ENCODE measurements at regions not wholly inside any gene's neighbourhood (a gene's known extent, or its start where the extent isn't known, plus 50 kb on each side); places are given as distances from the start of the nearest gene placed in this dataset.

DNA sequence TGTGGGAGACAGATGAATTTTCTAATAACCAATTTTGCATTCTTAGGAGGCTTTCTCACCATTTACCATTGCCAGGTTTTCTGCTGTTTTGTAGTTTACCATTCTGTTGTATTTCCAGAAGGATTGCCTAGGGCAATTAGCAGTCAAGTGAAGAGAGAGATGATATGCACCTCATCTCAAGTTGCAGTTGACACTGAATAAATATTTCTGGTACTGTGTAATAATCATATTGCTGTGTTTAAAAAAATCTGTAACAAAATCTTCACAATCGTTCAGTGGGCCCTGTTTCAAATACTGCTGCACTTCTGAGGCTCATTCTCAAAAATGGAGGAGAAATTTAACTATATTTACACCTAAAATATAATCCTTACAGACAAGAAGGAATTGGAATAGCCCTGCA lies 706.1 kb upstream of the PTPRD start:
- no peak for DNase-seq

DNA sequence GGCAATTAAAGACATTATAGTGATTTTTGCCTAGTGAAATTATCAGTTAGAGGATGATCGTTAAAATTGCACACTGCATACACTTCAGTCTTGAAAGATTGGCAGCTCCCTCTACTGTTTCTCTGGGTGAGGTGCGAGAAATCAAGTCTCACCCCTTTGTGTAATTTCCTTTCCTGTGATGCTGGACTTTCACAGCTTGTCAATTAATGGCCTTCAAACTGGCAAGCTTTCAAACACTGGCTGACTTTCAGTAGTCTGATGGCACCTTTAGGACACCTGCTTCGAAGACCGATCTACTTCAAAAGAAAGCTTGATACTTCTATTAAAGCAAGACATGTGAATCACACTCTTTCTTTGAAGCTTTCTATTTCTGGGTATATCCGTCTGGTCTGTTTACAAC lies 706.7 kb upstream of the PTPRD start:
- DNase-seq: peak in 13 of 56 donors; percentile 1 to 46 (median 18)

DNA sequence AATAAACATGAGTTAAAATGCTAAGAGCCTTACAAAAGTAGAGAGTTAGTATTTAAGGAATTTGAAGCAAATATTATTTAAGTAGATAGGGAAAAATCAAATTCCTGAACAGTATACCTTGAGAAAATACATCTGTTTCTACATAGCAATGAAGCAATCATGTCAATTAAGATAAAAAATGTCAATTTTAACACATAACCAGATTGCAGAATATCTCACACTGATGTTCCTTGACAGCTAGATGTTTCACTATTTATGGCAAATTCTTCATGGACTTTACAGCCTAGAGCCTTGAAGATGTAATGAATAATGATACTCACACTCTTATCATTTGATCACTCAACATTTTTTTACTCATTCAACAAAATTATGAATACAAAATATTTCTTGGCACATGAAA lies 708.2 kb upstream of the PTPRD start:
- DNase-seq: no peak

DNA sequence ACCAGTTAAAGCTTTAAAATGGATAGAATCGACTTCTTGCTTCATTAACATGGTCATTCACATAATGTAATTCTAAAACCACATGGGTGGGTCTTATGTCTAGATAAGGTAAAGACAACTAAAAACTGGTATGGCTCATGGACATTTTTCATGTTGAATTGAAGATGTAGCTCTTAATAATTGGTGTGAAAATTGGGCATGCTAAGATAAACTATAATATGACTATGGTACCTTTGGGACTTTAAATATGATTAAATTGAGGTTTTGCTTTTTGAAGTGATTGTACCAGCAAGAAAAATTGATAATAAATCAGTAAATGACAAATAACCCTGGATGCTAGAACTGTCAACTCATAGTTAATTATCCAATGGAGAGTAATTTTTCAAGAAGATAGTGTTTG lies 710.7 kb upstream of the PTPRD start:
- no peak for DNase-seq

DNA sequence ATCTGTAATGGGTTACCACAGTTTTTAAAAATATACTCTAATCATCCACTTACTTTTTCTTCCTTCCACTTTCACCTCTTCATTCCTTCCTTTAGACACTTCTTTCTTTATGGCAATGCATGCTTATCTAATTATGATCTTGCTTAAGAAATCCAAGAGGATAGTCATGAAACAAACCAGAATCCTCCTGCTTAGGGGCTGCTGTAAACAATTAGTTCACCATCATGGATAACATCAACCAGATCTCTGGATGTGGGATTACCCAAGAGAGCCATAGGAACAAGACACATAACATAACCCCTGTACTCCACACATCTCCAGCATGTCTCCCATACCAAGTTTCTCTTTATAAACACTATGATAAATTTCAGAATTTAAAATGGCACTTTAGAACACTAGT lies 713.4 kb upstream of the PTPRD start:
- DNase-seq: no peak

DNA sequence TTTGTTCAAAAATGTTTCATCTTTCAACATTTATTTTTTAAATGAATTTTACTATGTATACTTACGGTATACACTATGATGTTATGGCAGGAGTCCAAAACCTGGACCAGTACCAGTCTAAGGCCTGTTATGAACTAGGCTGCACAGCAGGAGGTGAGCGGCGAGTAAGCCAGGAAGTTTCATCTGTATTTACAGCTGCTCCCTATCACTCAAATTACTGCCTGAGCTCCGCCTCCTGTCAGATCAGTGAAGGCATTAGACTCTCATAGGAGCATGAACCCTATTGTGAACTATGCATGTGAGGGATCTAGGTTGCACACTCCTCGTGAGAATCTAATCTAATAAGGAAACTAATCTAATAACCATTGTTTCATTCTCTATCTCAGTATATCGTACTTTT lies 715.5 kb upstream of the PTPRD start:
- no peak for DNase-seq

DNA sequence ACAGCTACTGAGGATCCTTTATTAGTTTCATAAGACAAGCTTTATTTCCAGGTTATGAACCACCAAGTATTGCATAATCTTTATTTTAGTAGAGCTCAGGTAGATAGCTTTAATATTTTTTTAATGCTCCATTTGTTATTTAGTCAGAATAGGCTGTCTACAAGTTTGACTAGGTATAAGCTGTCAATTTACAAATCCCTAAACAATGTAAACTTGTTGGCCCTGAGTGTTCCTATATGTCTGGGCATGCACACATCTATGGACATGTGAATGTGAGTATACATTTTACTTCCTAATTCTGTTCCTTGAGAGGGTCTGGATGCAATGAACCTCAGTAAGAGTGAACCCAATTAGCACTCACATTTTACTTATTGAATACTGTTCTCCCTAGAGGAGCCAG lies 722.2 kb upstream of the PTPRD start:
- DNase-seq: no peak

DNA sequence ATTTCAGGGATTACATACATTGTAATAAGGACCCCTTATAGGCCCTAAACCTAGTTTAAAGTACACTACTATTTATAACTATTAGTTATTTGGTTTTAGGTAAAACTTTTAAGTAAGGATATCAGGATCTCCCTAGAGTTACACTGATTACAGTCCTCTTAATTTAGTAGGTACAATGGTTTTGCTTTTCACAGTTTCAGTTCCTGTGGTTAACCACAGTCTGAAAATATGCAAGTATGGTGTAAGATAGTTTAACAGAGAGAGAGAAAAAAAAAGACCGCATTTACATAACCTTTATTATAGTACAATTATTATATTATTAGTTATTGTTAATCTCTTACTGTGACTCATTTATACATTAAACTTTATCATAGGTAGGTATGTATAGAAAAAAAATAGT lies 725.3 kb upstream of the PTPRD start:
- no peak for DNase-seq

DNA sequence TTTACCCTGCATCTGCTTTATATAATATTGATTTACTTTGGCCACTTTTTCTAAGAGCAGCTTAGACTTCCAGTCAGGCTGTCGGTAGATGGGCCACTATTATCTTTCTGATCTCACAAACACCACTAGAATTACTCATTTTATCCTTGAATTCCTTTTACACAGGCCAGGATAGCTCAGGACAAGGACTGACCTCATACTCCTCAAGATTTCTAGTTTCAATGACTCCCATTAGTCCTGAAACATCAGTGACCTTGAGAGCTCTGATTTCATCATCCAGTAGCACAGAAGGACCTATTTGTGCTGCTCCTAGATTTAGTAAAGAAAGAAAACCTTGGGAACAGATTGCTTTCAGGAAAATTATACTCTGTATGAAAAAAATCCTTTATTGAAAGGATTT lies 727.9 kb upstream of the PTPRD start:
- DNase-seq: no peak

DNA sequence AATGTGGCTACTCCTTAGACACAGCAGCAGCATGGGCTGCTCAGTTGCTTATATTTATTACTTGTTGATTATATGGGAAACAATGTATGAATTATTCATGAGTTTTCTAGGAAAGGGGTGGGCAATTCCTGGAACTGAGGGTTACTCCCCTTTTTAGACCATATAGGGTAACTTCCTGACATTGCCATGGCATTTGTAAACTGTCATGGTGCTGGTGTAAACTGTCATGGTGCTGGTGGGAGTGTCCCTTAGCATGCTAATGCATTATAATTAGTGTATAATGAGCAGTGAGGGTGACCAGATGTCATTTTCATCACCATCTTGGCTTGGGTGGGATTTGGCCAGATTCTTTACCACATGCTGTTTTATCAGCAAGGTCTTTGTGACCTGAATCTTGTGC lies 734.6 kb upstream of the PTPRD start:
- no peak for DNase-seq

DNA sequence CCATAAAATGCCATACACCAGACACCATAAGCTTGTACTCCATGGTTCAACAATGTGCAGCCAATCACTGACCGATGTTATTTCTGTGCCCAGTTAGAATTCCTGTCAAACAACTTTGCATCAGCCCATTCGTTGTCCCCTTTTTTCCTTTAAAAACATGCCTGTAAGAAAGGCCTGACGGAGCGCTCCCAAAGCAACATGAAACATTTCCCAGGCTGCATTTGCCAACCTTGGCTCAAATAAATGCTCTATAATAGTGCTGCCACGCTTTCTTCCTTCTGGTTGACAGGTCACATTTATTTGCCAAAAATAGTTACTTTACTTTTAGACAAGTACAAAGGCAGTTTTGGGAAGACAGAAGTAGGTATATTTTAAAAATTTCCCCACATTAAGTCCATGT lies 735.6 kb upstream of the PTPRD start:
- no peak for DNase-seq

DNA sequence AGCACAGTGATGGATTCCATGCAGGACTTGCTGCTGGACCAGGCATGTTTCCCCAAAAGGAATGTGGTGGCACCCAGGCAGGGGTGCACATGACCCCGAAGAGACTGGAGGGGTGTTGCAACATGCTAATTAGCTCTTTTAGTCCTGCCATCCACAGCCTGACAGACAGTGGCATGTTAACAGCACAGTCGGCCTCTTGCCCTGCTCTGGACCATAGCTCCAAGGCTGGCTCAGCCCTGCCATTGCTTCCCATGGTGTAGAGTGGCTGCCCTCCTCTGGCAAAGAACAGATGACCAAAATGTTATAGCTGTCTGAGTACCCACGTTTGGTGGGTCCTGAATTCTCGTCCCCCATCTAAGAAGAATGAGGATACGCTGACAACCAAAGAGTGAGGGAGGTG lies 736.4 kb upstream of the PTPRD start:
- DNase-seq: no peak

DNA sequence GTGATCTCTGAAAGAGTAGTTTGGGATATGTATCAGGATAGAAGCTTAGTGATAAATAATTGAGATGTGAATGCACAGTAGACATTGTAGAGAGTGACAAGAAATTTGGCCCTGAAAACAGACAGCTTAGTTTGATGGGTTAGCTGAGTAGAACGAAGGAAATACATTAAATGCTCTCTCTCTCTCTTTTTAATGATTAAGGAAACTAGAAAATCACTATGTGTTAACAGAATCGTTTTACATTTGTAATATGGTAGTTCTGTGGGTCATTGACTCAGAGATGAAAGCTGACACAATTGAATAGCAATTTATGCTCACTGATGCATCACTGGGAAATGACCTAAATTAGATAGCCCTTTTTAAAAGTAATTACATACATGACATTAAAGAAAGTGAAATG lies 739.8 kb upstream of the PTPRD start:
- no peak for DNase-seq

DNA sequence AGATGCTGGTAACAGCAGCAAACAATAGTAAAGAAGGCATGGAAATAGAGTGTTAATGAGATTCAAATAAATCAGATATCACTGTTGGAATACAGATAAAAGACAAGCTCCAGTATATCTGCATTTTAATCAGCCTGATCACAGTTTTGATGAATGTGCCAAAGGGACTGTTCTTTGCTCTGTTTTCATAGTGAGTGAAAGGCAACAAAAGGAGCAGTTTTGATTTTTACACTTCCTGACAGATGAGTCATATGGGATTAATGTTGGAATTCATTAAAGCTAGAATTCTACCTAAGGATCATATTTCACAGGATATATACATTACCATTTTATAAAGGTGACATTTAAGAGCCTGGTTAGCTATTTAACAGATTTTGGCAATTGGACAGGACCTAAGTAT lies 743.3 kb upstream of the PTPRD start:
- no peak for DNase-seq

DNA sequence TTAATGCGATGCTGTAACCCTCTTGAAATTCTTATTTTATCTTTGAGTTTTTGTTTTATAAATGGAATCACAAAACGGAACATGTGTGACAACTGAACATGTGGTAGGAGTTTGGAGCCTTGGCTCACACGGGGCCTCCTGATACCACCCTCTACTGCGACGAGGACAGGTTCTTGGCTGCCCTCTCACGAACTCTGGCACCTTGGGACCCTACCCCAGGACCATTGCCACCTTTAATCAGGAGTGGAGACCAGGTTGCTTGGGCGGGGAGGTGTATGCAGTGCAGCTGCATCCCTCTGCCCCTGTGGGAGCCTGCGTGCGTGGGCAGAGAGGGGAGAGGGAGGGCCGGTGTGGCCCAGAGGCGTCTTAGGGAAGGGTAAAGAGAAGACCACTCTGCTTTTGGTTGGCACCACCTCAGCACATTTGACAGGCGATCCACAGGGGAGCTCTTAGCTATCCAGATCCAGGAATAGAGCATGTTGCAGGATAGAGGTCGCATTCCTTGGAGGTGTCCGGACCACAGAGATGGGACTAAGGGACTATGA lies 753.9 kb upstream of the PTPRD start:
- DNase-seq: no peak

DNA sequence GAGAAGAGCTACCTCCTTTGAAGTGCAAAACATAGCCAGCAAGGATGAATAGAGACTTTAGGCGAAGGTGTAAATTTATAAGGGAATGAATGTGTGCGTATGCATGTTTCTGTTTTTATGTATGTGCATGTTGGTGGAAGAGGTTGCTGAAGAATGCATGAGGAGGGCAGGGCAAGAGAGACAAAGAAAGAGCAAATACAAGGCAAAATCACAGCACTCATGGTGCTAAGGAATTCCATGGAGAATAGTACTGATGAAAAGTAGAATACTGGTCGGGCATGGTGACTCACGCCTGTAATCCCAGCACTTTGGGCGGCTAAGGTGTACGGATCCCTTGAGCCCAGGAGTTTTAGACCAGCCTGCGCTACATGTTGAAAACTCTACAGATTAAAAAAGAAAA lies 762.1 kb upstream of the PTPRD start:
- DNase-seq: no peak

DNA sequence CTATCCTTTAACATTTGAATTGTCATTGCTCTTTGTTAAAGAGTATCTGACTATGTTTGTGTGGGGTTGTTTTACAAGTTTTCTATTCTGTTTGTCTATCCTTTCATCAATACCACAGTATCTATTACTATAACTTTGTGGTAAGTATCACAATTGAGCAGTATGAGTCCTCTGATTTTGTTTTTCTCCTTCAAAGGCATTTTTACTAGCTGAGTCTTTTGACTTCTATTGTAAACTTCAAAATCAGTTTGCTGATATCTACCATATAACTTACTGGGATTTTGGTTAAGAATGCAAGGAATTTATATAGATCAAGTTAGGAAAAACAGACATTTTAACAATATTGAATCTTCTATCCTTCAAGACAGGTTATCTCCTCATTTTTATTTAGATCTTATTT lies 789.8 kb upstream of the PTPRD start:
- DNase-seq: no peak

DNA sequence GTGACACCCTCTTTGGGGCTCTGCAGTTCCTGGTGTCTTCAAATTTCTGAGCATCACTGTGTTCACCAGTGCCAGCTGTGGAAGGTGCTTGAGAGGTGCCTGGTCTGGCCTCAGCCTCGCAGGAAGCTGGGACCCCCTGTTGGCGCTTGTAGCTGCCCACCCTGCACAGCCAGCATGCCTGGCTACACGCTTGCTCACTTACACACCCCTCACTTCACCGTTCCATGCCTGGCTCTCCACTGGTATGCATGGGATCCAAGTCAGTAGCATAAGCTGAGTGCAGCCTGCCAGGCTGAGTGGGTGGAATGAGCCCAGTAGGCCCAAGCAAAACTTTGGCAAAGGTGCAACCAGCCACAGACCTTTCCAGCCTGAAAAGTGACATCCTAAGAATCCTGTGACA lies 801.4 kb upstream of the PTPRD start:
- DNase-seq: no peak

DNA sequence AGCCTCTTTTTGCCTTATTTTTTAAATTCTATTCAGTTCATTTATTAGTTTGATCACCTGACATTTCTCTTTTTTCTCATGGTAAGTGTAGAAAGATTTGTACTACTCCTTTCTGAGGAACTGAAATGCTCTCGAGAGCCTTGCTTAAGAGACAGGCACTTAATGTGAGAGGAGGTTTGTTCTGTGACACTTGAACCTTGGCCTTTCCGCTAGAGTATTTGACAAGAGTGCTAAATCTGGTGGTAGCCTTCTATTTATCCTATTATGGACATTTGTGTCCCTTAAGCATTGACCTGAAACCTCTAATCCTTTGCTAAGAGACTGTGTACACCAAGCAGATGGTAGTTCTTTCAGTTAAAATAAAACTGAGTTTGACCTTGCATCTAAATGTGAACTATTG lies 805.0 kb upstream of the PTPRD start:
- DNase-seq: no peak

DNA sequence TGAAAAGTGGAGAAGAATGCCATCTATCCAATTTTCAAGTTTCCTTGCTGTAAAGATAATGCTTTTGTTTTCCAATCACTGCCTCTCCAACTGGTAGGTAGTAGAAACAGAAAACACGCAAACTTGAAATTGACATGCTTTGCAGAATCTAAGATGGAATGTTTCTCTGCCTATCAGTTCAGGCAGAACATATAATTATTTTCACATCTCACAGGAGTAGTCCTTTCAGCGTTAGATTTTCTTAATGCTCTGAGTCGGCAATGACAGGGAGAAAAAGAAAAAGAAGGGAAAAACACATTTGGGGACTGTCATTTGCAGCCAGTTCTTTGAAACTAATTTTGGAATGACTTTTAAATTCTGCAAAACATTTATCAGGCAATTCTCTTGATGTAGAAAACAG lies 818.7 kb upstream of the PTPRD start:
- no peak for DNase-seq

DNA sequence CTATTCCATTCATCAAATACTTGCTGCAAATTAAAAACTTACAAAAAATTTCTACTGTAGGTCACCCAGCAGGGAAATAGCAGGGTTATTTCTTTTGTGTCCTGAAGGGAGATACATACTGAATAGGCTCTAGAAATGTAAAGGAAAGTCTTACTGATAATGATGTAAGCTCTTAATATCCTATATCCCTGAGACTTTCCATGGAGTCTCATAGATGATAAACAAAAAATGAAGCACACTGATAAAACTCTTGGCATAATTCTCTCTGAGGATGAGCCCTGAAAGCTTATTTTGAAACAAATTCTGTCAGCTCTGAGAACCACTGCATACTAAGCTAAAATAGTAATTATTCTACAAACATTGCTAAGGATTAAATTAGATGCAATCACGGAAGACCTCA lies 819.6 kb upstream of the PTPRD start:
- no peak for DNase-seq

DNA sequence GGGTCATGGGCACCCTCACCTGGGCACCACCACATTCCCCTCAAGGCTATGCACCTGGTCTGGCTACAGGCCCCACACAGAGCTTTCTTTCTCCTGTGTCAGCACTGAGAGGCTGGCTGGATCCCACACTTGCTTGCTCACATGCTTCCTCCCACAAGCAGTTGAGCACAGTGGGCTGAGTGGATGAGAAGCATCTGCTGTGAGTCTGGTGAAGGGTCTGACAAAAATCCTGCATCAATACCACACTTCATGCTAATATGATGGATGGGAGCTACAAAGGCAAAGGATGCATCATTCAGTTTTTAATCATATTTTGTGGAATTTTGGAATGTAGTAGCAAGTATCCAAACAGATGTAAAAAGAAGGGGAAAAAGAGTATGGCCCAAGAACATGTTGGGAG lies 830.8 kb upstream of the PTPRD start:
- no peak for DNase-seq

DNA sequence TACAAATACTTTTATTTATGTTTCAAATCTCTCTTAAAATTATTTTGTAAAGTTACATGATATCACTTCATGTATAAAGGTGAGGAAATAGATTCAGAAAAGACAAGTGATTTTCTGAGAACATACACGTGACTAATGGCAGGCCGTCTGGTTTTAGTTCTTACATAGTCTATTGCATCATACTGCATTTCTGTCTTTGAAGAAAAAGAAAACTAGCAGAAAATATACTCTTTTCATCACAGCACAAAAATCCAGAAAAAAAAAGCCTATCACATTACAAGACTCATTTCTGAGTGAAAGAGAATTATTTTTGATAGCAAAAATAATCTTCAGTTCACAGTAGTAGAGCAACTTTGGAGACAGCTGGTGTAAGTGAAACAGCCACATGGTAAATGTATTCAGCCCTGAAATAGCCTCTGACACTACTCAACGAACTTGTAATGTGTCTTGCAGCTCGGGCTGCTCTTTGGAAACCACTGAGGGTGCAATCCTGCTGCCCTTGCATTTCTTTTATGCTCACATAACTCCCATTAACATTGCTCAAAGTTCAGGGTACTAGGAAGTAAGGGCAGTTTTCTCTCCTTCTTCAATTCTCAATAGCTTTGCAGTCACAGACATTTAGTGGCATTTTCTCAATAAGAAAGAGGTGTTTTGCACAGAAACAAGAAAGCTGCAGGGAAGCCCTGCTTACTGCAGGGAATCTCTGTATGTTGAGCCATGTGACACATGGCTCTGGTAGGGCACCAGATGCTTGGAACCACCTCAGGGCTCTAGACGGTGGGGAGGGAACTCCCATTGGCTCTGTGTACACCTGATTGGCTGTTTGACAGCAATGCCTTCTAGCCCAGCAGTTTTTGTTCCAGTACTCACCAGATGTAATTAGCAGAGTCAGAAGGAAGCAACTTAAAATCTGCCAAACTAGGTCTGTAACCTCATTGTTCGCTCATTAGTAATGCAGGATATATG lies 845.3 kb upstream of the PTPRD start:
- peak in 1 of 56 donors; percentile 12 for DNase-seq
